B cell (primary cell): ENCODE measurements at regions not wholly inside any gene's neighbourhood (a gene's known extent, or its start where the extent isn't known, plus 50 kb on each side); places are given as distances from the start of the nearest gene placed in this dataset.

Source experiments
- ATAC-seq: fragments of 200-7000 bp; cut with Tn5 transposase; one replicate; pipeline ENCODE4 v1.10.0; 2021; ENCODE audit warnings: low read depth, mild to moderate bottlenecking, moderate number of reproducible peaks, moderate library complexity
- CTCF ChIA-PET: fragments of 350-600 bp; sonication (Branson Sonifier 250); formaldehyde crosslinking; loops from one replicate; lab custom pipeline; 2021; ENCODE audit warnings: antibody characterized with exemption, inconsistent platforms; lab: Charles Lee
- POLR2A ChIA-PET: fragments of 350-600 bp; sonication (Branson Sonifier 250); formaldehyde crosslinking; loops from one replicate; lab custom pipeline; 2021; ENCODE audit warnings: antibody characterized with exemption; lab: Charles Lee
- DNase-seq: peaks from one replicate; pipeline ENCODE4 v3.0.0; 2013
- H2AFZ ChIP-seq: 2 replicates; pipeline ENCODE4 v1.6.1; 2012; ENCODE audit warnings: mild to moderate bottlenecking, low read depth, low read length; ENCODE audit not compliant: insufficient read depth, poor library complexity, severe bottlenecking
- H3K27ac ChIP-seq, 2 donors: 1 replicate in 1 of 2; 2 replicates in 1 of 2; pipeline ENCODE4 v1.5.1; 2012 to 2013; ENCODE audit warnings: low read length in 2 of 2, mild to moderate bottlenecking in 2 of 2, moderate library complexity in 1 of 2
- H3K27me3 ChIP-seq, 4 experiments: fragments of 200-600 bp in 1 of 4; sonication (generic) in 1 of 4; replicated peaks in 1 of 4; 1 replicate in 2 of 4; 2 replicates in 2 of 4; pipeline versions ENCODE4 v1.6.1 to v1.7.0; 2013 to 2016; ENCODE audit warnings: low read length in 3 of 4, mild to moderate bottlenecking in 2 of 4, mixed read lengths in 1 of 4, moderate library complexity in 1 of 4; ENCODE audit not compliant: insufficient read depth in 4 of 4, control insufficient read depth in 3 of 4; ENCODE audit errors: control extremely low read depth in 1 of 4
- H3K36me3 ChIP-seq, 2 experiments: replicated peaks in 1 of 2; 1 replicate in 1 of 2; 2 replicates in 1 of 2; pipeline versions ENCODE4 v1.6.1 to v1.7.1; 2013; ENCODE audit warnings: low read length in 1 of 2; ENCODE audit not compliant: insufficient read depth in 2 of 2, control insufficient read depth in 1 of 2; ENCODE audit errors: control extremely low read depth in 1 of 2, extremely low read depth in 1 of 2
- H3K4me1 ChIP-seq, 2 donors: fragments of 200-600 bp in 1 of 2; sonication (generic) in 1 of 2; 1 replicate in 1 of 2; 2 replicates in 1 of 2; pipeline versions ENCODE4 v1.5.1 to v1.6.1; 2013 to 2017; ENCODE audit warnings: low read length in 2 of 2; ENCODE audit not compliant: control insufficient read depth in 2 of 2, insufficient read depth in 2 of 2
- H3K4me2 ChIP-seq: replicated peaks from 2 replicates; pipeline ENCODE3; 2012; ENCODE audit warnings: mild to moderate bottlenecking, low read depth, low read length; ENCODE audit not compliant: poor library complexity, severe bottlenecking
- H3K4me3 ChIP-seq, 5 experiments: fragments of 200-600 bp in 1 of 5; sonication (generic) in 1 of 5; 1 replicate in 3 of 5; 2 replicates in 2 of 5; pipeline versions ENCODE4 v1.5.1 to v1.7.0; 2011 to 2016; ENCODE audit warnings: low read length in 4 of 5, mild to moderate bottlenecking in 4 of 5, low read depth in 2 of 5, control low read depth in 1 of 5, moderate library complexity in 1 of 5; ENCODE audit not compliant: insufficient read depth in 1 of 5; ENCODE audit errors: control extremely low read depth in 1 of 5, extremely low read depth in 1 of 5
- H3K79me2 ChIP-seq: fragments of 200-600 bp; sonication (generic); one replicate; pipeline ENCODE4 v1.6.0; 2016; ENCODE audit warnings: low read length; ENCODE audit not compliant: control insufficient read depth, insufficient read depth
- H3K9ac ChIP-seq: fragments of 200-600 bp; sonication (generic); 2 replicates; pipeline ENCODE4 v1.6.1; 2017; ENCODE audit warnings: mild to moderate bottlenecking, low read length, moderate library complexity
- H3K9me3 ChIP-seq, 3 donors: one replicate each; pipeline versions ENCODE4 v1.6.1 to v1.7.1; 2013; ENCODE audit warnings: low read length in 2 of 3; ENCODE audit not compliant: control insufficient read depth in 2 of 3, insufficient read depth in 1 of 3; ENCODE audit errors: control extremely low read depth in 1 of 3
- H4K20me1 ChIP-seq: 2 replicates; pipeline ENCODE4 v1.6.0; 2012; ENCODE audit warnings: mild to moderate bottlenecking, low read length; ENCODE audit not compliant: insufficient read depth, control insufficient read depth, poor library complexity, severe bottlenecking
- H3K27ac Mint-ChIP-seq: one replicate; pipeline ENCODE4 v1.8.0; 2021; ENCODE audit warnings: mixed read lengths
- H3K27me3 Mint-ChIP-seq: one replicate; pipeline ENCODE4 v1.8.0; 2021; ENCODE audit warnings: mixed read lengths
- H3K4me1 Mint-ChIP-seq: one replicate; pipeline ENCODE4 v1.8.0; 2021; ENCODE audit warnings: mixed read lengths
- H3K4me3 Mint-ChIP-seq: one replicate; pipeline ENCODE4 v1.8.0; 2021; ENCODE audit warnings: mixed read lengths
- H3K9me3 Mint-ChIP-seq: one replicate; pipeline ENCODE4 v1.8.0; 2022; ENCODE audit warnings: mixed read lengths; ENCODE audit not compliant: insufficient read depth
- CTCF ChIP-seq: fragments of 200-600 bp; IDR thresholded peaks from one replicate; pipeline ENCODE4 v1.8.0; 2022; ENCODE audit warnings: antibody characterized with exemption, mild to moderate bottlenecking
- EZH2 ChIP-seq: IDR thresholded peaks from 2 replicates; pipeline ENCODE4 v1.6.1; 2012; ENCODE audit warnings: borderline replicate concordance, low read depth, mild to moderate bottlenecking, moderate library complexity, low read length; ENCODE audit not compliant: insufficient read depth, poor library complexity, severe bottlenecking
- WGBS: methylation state at CpG from one replicate; pipeline ENCODE4 v1.1.5; 2013; ENCODE audit warnings: missing lambda C conversion rate; ENCODE audit not compliant: insufficient coverage; 5-methylcytosine and 5-hydroxymethylcytosine counted together
- intact Hi-C: fragments of 100-400 bp; cut with micrococcal nuclease; formaldehyde crosslinking; loops from one replicate; pipeline ENCODE4 v1.10.0; 2022

GRCh38 chr18:75868031-75868430 lies 440.5 kb upstream of the SMIM21 start:
- Histone ChIP-seq H3K9ac (no peak overlapping the region), H4K20me1 (no peaks in the 10 kb centered on the region), H3K36me3 (no peaks in the 10 kb centered on the region), H3K4me3 (no peak overlapping the region), H3K27ac (no peak overlapping the region), H3K4me2 (no peak overlapping the region), H2AFZ (no peak overlapping the region), H3K9me3 (peaks cover 0 to 5% (median 0%) of the 10 kb centered on the region in 3 donors), H3K79me2 (no peaks in the 10 kb centered on the region), H3K27me3 (no peaks in the 10 kb centered on the region), H3K4me1 (no peaks in the 10 kb centered on the region)
- no peaks in the 10 kb centered on the region for H3K4me1 Mint-ChIP-seq
- H3K9me3 Mint-ChIP-seq, result no peaks in the 10 kb centered on the region
- no peak overlapping the region for H3K4me3 Mint-ChIP-seq
- intact Hi-C loops, result no loop called here
- TF ChIP-seq EZH2 (no peak), CTCF (no peak)
- no peaks in the 10 kb centered on the region for H3K27me3 Mint-ChIP-seq
- no peak for ATAC-seq
- WGBS, result 91% methylated on average over 9 of the region's 9 CpGs
- ChIA-PET POLR2A (no interaction called here), CTCF (no interaction called here)
- H3K27ac Mint-ChIP-seq, result no peak overlapping the region
- no peak for DNase-seq

- no peaks in the 10 kb centered on the region for H3K9me3 Mint-ChIP-seq
- POLR2A ChIA-PET, result no interaction called here
- no peak overlapping the region for H3K27ac ChIP-seq
Observed at GRCh38 chr18:75865639-75866038, 438.1 kb upstream of the SMIM21 start.

More at GRCh38 chr18:75865639-75866038, 438.1 kb upstream of the SMIM21 start:
- Mint-ChIP-seq H3K4me3 (no peak overlapping the region), H3K27ac (no peak overlapping the region), H3K27me3 (peaks cover 6% of the 10 kb centered on the region), H3K4me1 (no peaks in the 10 kb centered on the region)
- no peak for TF ChIP-seq CTCF
- no peak for TF ChIP-seq EZH2
- CTCF ChIA-PET, result no interaction called here
- H3K9me3 ChIP-seq, result peaks cover 0 to 9% (median 0%) of the 10 kb centered on the region in 3 donors
- no peaks in the 10 kb centered on the region for H3K4me1 ChIP-seq
- no peak overlapping the region for H2AFZ ChIP-seq
- H3K36me3 ChIP-seq, result no peaks in the 10 kb centered on the region
- 88% methylated on average over 1 of the region's 6 CpGs for WGBS
- intact Hi-C loops, result no loop called here
- no peak overlapping the region for H3K4me2 ChIP-seq
- no peak overlapping the region for H3K4me3 ChIP-seq
- H3K9ac ChIP-seq, result no peak overlapping the region
- H4K20me1 ChIP-seq, result no peaks in the 10 kb centered on the region
- DNase-seq (no peak), ATAC-seq (no peak)
- H3K27me3 ChIP-seq, result no peaks in the 10 kb centered on the region
- H3K79me2 ChIP-seq, result no peaks in the 10 kb centered on the region
